Activated CD4-positive, alpha-beta memory T cell treated with anti-CD3 and anti-CD28 coated beads for 36 hours (primary cell): ENCODE measurements at regions not wholly inside any gene's neighbourhood (a gene's known extent, or its start where the extent isn't known, plus 50 kb on each side); places are given as distances from the start of the nearest gene placed in this dataset.

Experiments
- CTCF ChIA-PET: fragments of 350-600 bp; sonication (Branson Sonifier 250); formaldehyde crosslinking; loops from one replicate; lab custom pipeline; 2021; ENCODE audit warnings: antibody characterized with exemption, inconsistent platforms; lab: Charles Lee
- POLR2A ChIA-PET: fragments of 350-600 bp; sonication (Branson Sonifier 250); formaldehyde crosslinking; loops from one replicate; lab custom pipeline; 2021; ENCODE audit warnings: antibody characterized with exemption; lab: Charles Lee
- DNase-seq: peaks from one replicate; pipeline ENCODE4 v3.0.0-alpha.2; 2020
- H3K27ac Mint-ChIP-seq: one replicate; pipeline ENCODE4 v1.8.0; 2021; ENCODE audit warnings: mixed read lengths
- H3K27me3 Mint-ChIP-seq: one replicate; pipeline ENCODE4 v1.8.0; 2021; ENCODE audit warnings: mixed read lengths
- H3K36me3 Mint-ChIP-seq: one replicate; pipeline ENCODE4 v1.8.0; 2021; ENCODE audit warnings: mixed read lengths
- H3K4me1 Mint-ChIP-seq: one replicate; pipeline ENCODE4 v1.8.0; 2021; ENCODE audit warnings: low read depth, mixed read lengths
- H3K4me3 Mint-ChIP-seq: one replicate; pipeline ENCODE4 v1.8.0; 2021; ENCODE audit warnings: mild to moderate bottlenecking, mixed read lengths
- H3K9me3 Mint-ChIP-seq: one replicate; pipeline ENCODE4 v1.8.0; 2021; ENCODE audit warnings: mixed read lengths
- intact Hi-C: fragments of 100-400 bp; cut with micrococcal nuclease; formaldehyde crosslinking; loops from one replicate; pipeline ENCODE4 v1.15.1; 2023

DNA sequence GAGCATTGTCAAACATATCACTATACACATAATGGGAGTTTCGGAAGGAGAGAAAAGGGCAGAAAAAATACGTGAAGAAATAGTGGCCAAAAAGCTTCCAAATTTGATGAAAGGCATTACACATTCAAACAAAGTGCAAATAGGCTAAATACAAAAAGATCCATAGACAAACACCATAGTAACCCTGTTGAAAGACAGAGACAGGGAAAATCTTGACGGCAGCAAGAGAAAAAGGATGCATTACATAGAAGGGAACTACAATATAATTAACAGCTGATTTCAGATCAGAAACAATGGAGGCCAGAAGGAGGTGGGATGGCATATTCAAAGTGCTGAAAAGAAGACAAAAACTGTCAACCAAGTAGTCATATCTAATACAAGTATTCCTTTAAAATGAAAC is 170.8 kb downstream of the MRPL14 start:
- Mint-ChIP-seq H3K4me3 (no peak overlapping the region), H3K9me3 (peaks cover 4% of the 10 kb centered on the region)

DNA sequence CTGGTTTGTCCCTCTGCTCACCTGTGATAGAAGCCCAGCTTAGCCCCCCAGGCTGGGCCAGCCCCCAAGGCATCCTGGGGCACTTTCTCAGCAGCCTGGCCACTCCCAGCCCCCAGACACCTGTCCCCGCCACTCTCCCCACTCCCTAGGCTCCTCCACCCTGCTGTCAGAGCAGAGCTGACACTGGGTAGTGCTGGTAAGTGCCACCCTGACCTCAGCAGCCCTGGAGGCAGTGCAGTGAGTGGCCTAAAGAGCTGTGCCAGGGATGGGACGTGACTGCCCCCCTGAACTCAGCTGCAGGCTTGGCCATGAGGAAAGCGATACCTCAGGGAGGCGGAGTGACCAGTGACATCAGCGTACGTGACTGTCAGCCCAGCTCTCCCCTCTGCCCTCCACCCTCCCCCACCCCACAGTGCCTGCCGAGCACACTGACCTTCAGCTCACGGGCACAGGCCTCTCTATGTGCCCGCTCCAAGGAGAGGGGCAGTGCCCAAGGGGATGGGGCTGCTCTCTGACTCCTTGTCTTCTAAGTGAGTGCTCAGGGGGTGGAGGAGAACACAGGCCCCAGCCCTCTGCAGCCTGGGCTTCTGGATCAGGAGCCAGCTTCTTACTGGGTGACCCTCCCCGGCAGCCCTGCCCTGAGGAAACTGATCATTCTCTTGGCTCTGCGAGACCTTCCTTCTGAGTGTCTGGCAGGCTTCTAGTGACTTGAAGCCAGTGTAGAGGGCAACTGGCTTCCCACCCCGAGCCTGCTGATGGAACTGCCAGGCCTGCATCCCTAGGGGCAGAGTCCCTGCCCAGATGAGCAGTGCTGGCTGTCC is 172.7 kb downstream of the MRPL14 start:
- Mint-ChIP-seq H3K9me3 (peaks cover 4% of the 10 kb centered on the region), H3K27me3 (peaks cover 17% of the 10 kb centered on the region), H3K27ac (no peak overlapping the region), H3K4me3 (no peak overlapping the region), H3K36me3 (peaks cover 3% of the 10 kb centered on the region), H3K4me1 (no peaks in the 10 kb centered on the region)
- DNase-seq, result no peak
- intact Hi-C loops, result no loop called here
- CTCF ChIA-PET, result no interaction called here
- POLR2A ChIA-PET, result no interaction called here

More for the DNA sequence above, 170.8 kb downstream of the MRPL14 start:
- intact Hi-C loops, result no loop called here
- H3K27me3 Mint-ChIP-seq, result peaks cover 17% of the 10 kb centered on the region
- peaks cover 3% of the 10 kb centered on the region for H3K36me3 Mint-ChIP-seq
- H3K27ac Mint-ChIP-seq, result no peak overlapping the region
- ChIA-PET POLR2A (no interaction called here), CTCF (no interaction called here)
- H3K4me1 Mint-ChIP-seq, result no peaks in the 10 kb centered on the region
- DNase-seq, result no peak

GRCh38 chr6:43953794-43954310 is 173.4 kb downstream of the MRPL14 start:
- DNase-seq, result no peak
- intact Hi-C loops, result no loop called here
- Mint-ChIP-seq H3K4me1 (no peaks in the 10 kb centered on the region), H3K4me3 (no peak overlapping the region), H3K27me3 (peaks cover 11% of the 10 kb centered on the region), H3K9me3 (peaks cover 4% of the 10 kb centered on the region), H3K27ac (no peak overlapping the region), H3K36me3 (peaks cover 3% of the 10 kb centered on the region)
- ChIA-PET CTCF (interaction anchor here (1.1 kb wide), 1 partner anchor 25 kb away, joined by 4 read pairs; no protein-coding TSS in a partner anchor), POLR2A (no interaction called here)

GRCh38 chr6:43953256-43953655 is 174.0 kb downstream of the MRPL14 start:
- DNase-seq, result no peak
- peaks cover 4% of the 10 kb centered on the region for H3K9me3 Mint-ChIP-seq
- no peak overlapping the region for H3K4me3 Mint-ChIP-seq
- intact Hi-C loops, result no loop called here
- peaks cover 11% of the 10 kb centered on the region for H3K27me3 Mint-ChIP-seq
- ChIA-PET POLR2A (no interaction called here), CTCF (interaction anchor here (0.6 to 1.1 kb wide), 2 partner anchors 16 to 25 kb away, joined by 3 to 4 read pairs; no protein-coding TSS in a partner anchor)
- H3K27ac Mint-ChIP-seq, result no peak overlapping the region
- H3K36me3 Mint-ChIP-seq, result peaks cover 3% of the 10 kb centered on the region
- no peaks in the 10 kb centered on the region for H3K4me1 Mint-ChIP-seq

GRCh38 chr6:43952746-43953145 is 174.5 kb downstream of the MRPL14 start:
- Mint-ChIP-seq H3K27me3 (peaks cover 9% of the 10 kb centered on the region), H3K27ac (no peak overlapping the region), H3K9me3 (peaks cover 4% of the 10 kb centered on the region), H3K4me3 (no peak overlapping the region), H3K4me1 (no peaks in the 10 kb centered on the region), H3K36me3 (peaks cover 3% of the 10 kb centered on the region)
- CTCF ChIA-PET, result interaction anchor here (0.6 to 1.1 kb wide), 3 partner anchors 15 to 178 kb away, joined by 3 to 4 read pairs (median 3); no protein-coding TSS in a partner anchor
- peak; percentile 21 for DNase-seq
- POLR2A ChIA-PET, result no interaction called here
- intact Hi-C loops, result loop anchor here (1.0 kb wide), 1 partner anchor 35 kb away; no protein-coding TSS in a partner anchor

DNA sequence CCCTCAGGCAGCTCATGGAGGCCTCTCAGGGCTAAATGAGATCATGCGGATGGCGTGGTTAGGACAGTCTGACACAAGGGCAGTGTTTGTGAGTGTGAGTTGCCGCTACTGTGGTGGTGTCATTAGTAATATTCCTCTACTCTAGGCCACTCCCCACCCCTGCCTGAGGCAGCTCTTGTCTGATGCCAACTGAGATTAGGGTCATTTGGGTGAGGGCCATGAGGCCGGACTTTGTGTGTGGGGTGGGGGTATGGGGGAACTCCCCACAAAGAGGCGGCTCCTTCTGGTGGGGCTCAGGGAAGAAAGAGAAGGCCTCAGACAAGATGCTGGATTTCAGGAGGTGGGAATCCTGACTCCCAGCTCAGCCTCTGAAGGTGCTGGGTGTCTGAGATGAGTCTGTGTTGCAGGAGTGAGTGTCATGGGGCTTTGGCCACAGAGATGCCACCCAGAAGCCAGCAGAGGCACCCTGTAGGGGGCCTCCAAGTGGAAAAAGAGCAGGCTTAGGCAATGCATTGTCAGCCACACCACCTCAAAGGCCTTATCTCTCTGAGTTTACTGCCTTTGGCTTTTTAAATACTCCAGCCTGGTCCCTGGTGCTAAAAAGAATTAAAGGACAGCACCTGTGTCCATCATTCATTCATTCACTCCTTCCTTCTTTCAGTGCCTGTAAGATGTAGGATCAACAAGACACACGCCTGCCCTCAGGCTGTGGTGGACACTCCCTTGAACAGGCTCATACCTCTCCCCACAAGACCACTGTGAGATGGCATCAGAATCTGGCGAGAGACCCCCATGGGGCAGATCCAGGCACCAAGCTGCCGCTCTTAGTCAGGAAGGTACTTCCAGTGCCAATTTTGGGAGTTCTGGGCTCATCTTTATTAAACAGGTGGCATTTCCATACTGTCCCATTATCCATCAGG is 175.2 kb downstream of the MRPL14 start:
- H3K4me3 Mint-ChIP-seq, result no peak overlapping the region
- H3K27me3 Mint-ChIP-seq, result peaks cover 6% of the 10 kb centered on the region
- no peak overlapping the region for H3K27ac Mint-ChIP-seq
- POLR2A ChIA-PET, result no interaction called here
- intact Hi-C loops, result loop anchor here (1.0 kb wide), 1 partner anchor 35 kb away; no protein-coding TSS in a partner anchor
- no peaks in the 10 kb centered on the region for H3K4me1 Mint-ChIP-seq
- peaks cover 5% of the 10 kb centered on the region for H3K9me3 Mint-ChIP-seq
- peaks cover 3% of the 10 kb centered on the region for H3K36me3 Mint-ChIP-seq
- no peak for DNase-seq
- CTCF ChIA-PET, result interaction anchor here (1.1 to 1.2 kb wide), 2 partner anchors 177 to 182 kb away, joined by 3 to 4 read pairs; no protein-coding TSS in a partner anchor

GRCh38 chr6:43951063-43951755 is 176.0 kb downstream of the MRPL14 start:
- CTCF ChIA-PET, result interaction anchor here (1.2 kb wide), 1 partner anchor 182 kb away, joined by 4 read pairs; no protein-coding TSS in a partner anchor
- DNase-seq, result peak; percentile 25
- peaks cover under 1% of the 10 kb centered on the region for H3K36me3 Mint-ChIP-seq
- peaks cover 9% of the 10 kb centered on the region for H3K9me3 Mint-ChIP-seq
- H3K4me3 Mint-ChIP-seq, result no peak overlapping the region
- intact Hi-C loops, result no loop called here
- peaks cover 2% of the 10 kb centered on the region for H3K27me3 Mint-ChIP-seq
- POLR2A ChIA-PET, result no interaction called here
- H3K4me1 Mint-ChIP-seq, result no peaks in the 10 kb centered on the region
- no peak overlapping the region for H3K27ac Mint-ChIP-seq

GRCh38 chr6:43950731-43951062 is 176.6 kb downstream of the MRPL14 start:
- CTCF ChIA-PET, result no interaction called here
- POLR2A ChIA-PET, result no interaction called here

GRCh38 chr6:43950051-43950605 is 177.1 kb downstream of the MRPL14 start:
- no peak overlapping the region for H3K27ac Mint-ChIP-seq
- ChIA-PET POLR2A (no interaction called here), CTCF (no interaction called here)
- H3K36me3 Mint-ChIP-seq, result no peaks in the 10 kb centered on the region
- no peak overlapping the region for H3K4me3 Mint-ChIP-seq
- peaks cover 19% of the 10 kb centered on the region for H3K9me3 Mint-ChIP-seq
- DNase-seq, result no peak
- no peaks in the 10 kb centered on the region for H3K4me1 Mint-ChIP-seq
- no peaks in the 10 kb centered on the region for H3K27me3 Mint-ChIP-seq
- intact Hi-C loops, result no loop called here

More at GRCh38 chr6:43950731-43951062, 176.6 kb downstream of the MRPL14 start:
- H3K4me1 Mint-ChIP-seq, result no peaks in the 10 kb centered on the region
- no peaks in the 10 kb centered on the region for H3K27me3 Mint-ChIP-seq
- no peak overlapping the region for H3K27ac Mint-ChIP-seq
- H3K9me3 Mint-ChIP-seq, result peaks cover 14% of the 10 kb centered on the region
- H3K4me3 Mint-ChIP-seq, result no peak overlapping the region
- no peak for DNase-seq
- intact Hi-C loops, result no loop called here
- H3K36me3 Mint-ChIP-seq, result no peaks in the 10 kb centered on the region

DNA sequence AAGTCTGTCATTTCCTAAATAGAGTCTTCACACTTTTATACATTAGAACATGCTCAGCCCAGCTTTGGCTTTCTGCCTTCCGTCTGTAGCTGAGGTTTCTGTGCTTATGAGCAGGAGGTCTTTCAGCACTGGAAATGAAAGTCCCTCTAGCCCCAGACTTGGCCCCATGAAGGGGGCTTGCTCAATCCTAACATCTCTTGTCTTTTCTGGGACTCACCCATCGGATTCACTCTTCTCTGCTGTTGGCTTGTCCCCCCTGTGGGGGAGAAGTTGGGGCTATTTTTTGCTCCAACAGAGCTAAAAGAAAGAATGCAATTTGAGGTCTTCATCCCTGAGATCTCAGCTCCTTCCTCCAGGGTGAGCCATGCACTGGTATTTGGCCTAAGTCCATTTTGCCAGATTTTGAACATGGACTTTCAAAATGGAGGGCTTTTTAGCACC is 177.7 kb downstream of the MRPL14 start:
- DNase-seq, result no peak
- Mint-ChIP-seq H3K4me3 (no peak overlapping the region), H3K36me3 (no peaks in the 10 kb centered on the region), H3K9me3 (peaks cover 25% of the 10 kb centered on the region), H3K4me1 (no peaks in the 10 kb centered on the region), H3K27ac (no peak overlapping the region), H3K27me3 (no peaks in the 10 kb centered on the region)
- ChIA-PET CTCF (no interaction called here), POLR2A (no interaction called here)
- intact Hi-C loops, result no loop called here
